ENCODE measurements at regions not wholly inside any gene's neighbourhood (a gene's known extent, or its start where the extent isn't known, plus 50 kb on each side); places are given as distances from the start of the nearest gene placed in this dataset.

GRCh38 chr3:95899911-95900310, 914.5 kb upstream of the EPHA6 start:
- DNase-seq (ENCODE audit: low read depth, low spot score): no peak

- DNase-seq (ENCODE audit: low read depth, low spot score): no peak
Observed at GRCh38 chr3:95901948-95902347, 912.4 kb upstream of the EPHA6 start.

- DNase-seq (ENCODE audit: low read depth, low spot score): no peak
Observed at GRCh38 chr3:95905182-95905581, 909.2 kb upstream of the EPHA6 start.

- DNase-seq (ENCODE audit: low read depth, low spot score): no peak
Observed at GRCh38 chr3:95911767-95912166, 902.6 kb upstream of the EPHA6 start.

GRCh38 chr3:95923496-95924210, 890.7 kb upstream of the EPHA6 start:
- DNase-seq (ENCODE audit: low read depth, low spot score): no peak

- DNase-seq (ENCODE audit: low read depth, low spot score): no peak
Observed at GRCh38 chr3:95926904-95927501, 887.4 kb upstream of the EPHA6 start.

GRCh38 chr3:95934181-95934580, 880.2 kb upstream of the EPHA6 start:
- DNase-seq (ENCODE audit: low read depth, low spot score): no peak

GRCh38 chr3:95939235-95939809, 875.1 kb upstream of the EPHA6 start:
- no peak for DNase-seq (ENCODE audit: low read depth, low spot score)

- DNase-seq (ENCODE audit: low read depth, low spot score): no peak
Observed at GRCh38 chr3:95965704-95966336, 848.6 kb upstream of the EPHA6 start.

- DNase-seq (ENCODE audit: low read depth, low spot score): no peak
Observed at GRCh38 chr3:95971573-95971972, 842.8 kb upstream of the EPHA6 start.

- no peak for DNase-seq (ENCODE audit: low read depth, low spot score)
Observed at GRCh38 chr3:95994338-95994737, 820.1 kb upstream of the EPHA6 start.

GRCh38 chr3:96000966-96001365, 813.4 kb upstream of the EPHA6 start:
- DNase-seq (ENCODE audit: low read depth, low spot score): no peak

GRCh38 chr3:96007650-96008195, 806.7 kb upstream of the EPHA6 start:
- no peak for DNase-seq (ENCODE audit: low read depth, low spot score)

- DNase-seq (ENCODE audit: low read depth, low spot score): no peak
Observed at GRCh38 chr3:96012939-96013338, 801.5 kb upstream of the EPHA6 start.

GRCh38 chr3:96017556-96017955, 796.8 kb upstream of the EPHA6 start:
- no peak for DNase-seq (ENCODE audit: low read depth, low spot score)

GRCh38 chr3:96022676-96023075, 791.7 kb upstream of the EPHA6 start:
- DNase-seq (ENCODE audit: low read depth, low spot score): no peak

- DNase-seq (ENCODE audit: low read depth, low spot score): no peak
Observed at GRCh38 chr3:96027718-96028117, 786.7 kb upstream of the EPHA6 start.

- DNase-seq (ENCODE audit: low read depth, low spot score): no peak
Observed at GRCh38 chr3:96039632-96040031, 774.8 kb upstream of the EPHA6 start.

- no peak for DNase-seq (ENCODE audit: low read depth, low spot score)
Observed at GRCh38 chr3:96059301-96059700, 755.1 kb upstream of the EPHA6 start.

GRCh38 chr3:96069065-96069464, 745.3 kb upstream of the EPHA6 start:
- no peak for DNase-seq (ENCODE audit: low read depth, low spot score)

- no peak for DNase-seq (ENCODE audit: low read depth, low spot score)
Observed at GRCh38 chr3:96070678-96071077, 743.7 kb upstream of the EPHA6 start.

- no peak for DNase-seq (ENCODE audit: low read depth, low spot score)
Observed at GRCh38 chr3:96071097-96071496, 743.3 kb upstream of the EPHA6 start.
